ENCODE measurements at regions not wholly inside any gene's neighbourhood (a gene's known extent, or its start where the extent isn't known, plus 50 kb on each side); places are given as distances from the start of the nearest gene placed in this dataset.

DNA sequence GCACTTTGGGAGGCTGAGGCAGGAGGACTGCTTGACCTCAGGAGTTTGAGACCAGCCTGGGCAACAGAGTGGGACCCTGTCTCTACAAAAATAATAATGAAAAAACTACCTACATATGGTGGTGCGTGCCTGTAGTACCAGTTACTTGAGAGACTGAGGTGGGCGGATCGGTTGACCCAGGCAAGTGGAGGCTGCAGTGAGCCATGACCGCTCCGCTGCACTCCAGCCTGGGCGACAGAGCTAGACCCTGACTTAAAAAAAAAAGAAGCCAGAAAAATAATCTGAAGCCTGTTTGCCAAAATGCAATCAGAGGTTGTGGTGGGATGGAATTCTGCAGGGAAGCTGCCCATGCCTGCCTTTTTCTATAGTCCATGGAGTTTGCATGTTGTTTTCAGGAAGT lies 50.4 kb upstream of the GGTA1 start:
- no peaks in the 10 kb centered on the region for H3K9me3 ChIP-seq (ENCODE audit: control insufficient read depth in 1 of 2, low read length in 2 of 2)
- Mint-ChIP-seq H3K9me3 (peaks cover 0 to 2% (median 0%) of the 10 kb centered on the region in 8 donors), H3K27ac (no peak overlapping the region), H3K36me3 (no peaks in the 10 kb centered on the region), H3K4me3 (no peak overlapping the region), H3K27me3 (peaks cover 8 to 14% of the 10 kb centered on the region in 2 donors), H3K4me1 (peaks cover 0 to 9% (median 5%) of the 10 kb centered on the region in 4 donors)
- H3K4me1 ChIP-seq (ENCODE audit: insufficient read depth, low read length) = peaks cover 10% of the 10 kb centered on the region
- intact Hi-C loops (cut with micrococcal nuclease) = no loop called here
- DNase-seq = no peak
- ChIA-PET POLR2A (ENCODE audit: partially characterized antibody) (no interaction called here), CTCF (ENCODE audit: partially characterized antibody) (interaction anchor here (0.6 to 1.8 kb wide), 6 partner anchors 9 to 1263 kb away, joined by 3 to 7 read pairs (median 3); no protein-coding TSS in a partner anchor)
- no peak overlapping the region for H3K27ac ChIP-seq (ENCODE audit: low read depth, low read length)
- no peak overlapping the region for H3K4me3 ChIP-seq (ENCODE audit: low read length in 2 of 2)
- no peaks in the 10 kb centered on the region for H3K27me3 ChIP-seq (ENCODE audit: insufficient read depth, low read length)
- H3K36me3 ChIP-seq (ENCODE audit: insufficient read depth, low read length) = no peaks in the 10 kb centered on the region

GRCh38 chr9:121550569-121551512 lies 51.2 kb upstream of the GGTA1 start:
- Mint-ChIP-seq H3K9me3 (peaks cover 0 to 2% (median 0%) of the 10 kb centered on the region in 8 donors), H3K27ac (no peak overlapping the region), H3K4me1 (peaks cover 0 to 9% (median 5%) of the 10 kb centered on the region in 4 donors), H3K27me3 (peaks cover 6 to 14% of the 10 kb centered on the region in 2 donors), H3K36me3 (no peaks in the 10 kb centered on the region), H3K4me3 (peak overlapping the region in 4 of 8 donors; percentile 27 to 68 (median 42))
- Histone ChIP-seq H3K4me1 (ENCODE audit: insufficient read depth, low read length) (peaks cover 9% of the 10 kb centered on the region), H3K27me3 (ENCODE audit: insufficient read depth, low read length) (no peaks in the 10 kb centered on the region), H3K4me3 (ENCODE audit: low read length in 2 of 2) (no peak overlapping the region), H3K36me3 (ENCODE audit: insufficient read depth, low read length) (no peaks in the 10 kb centered on the region), H3K27ac (ENCODE audit: low read depth, low read length) (no peak overlapping the region), H3K9me3 (ENCODE audit: control insufficient read depth in 1 of 2, low read length in 2 of 2) (no peaks in the 10 kb centered on the region)
- CTCF ChIA-PET (ENCODE audit: partially characterized antibody) = interaction anchor here (0.6 to 1.8 kb wide), 5 partner anchors 9 to 1263 kb away, joined by 3 to 7 read pairs (median 3); no protein-coding TSS in a partner anchor
- POLR2A ChIA-PET (ENCODE audit: partially characterized antibody) = no interaction called here
- DNase-seq = peak; percentile 55 to 63 (median 59)
- intact Hi-C loops (cut with micrococcal nuclease) = no loop called here

GRCh38 chr9:121551985-121552753 lies 52.5 kb upstream of the GGTA1 start:
- no peaks in the 10 kb centered on the region for H3K9me3 ChIP-seq (ENCODE audit: control insufficient read depth in 1 of 2, low read length in 2 of 2)
- Mint-ChIP-seq H3K9me3 (peaks cover 0 to 2% (median 0%) of the 10 kb centered on the region in 8 donors), H3K36me3 (no peaks in the 10 kb centered on the region), H3K4me3 (no peak overlapping the region), H3K27ac (no peak overlapping the region), H3K27me3 (peaks cover 10 to 14% of the 10 kb centered on the region in 2 donors), H3K4me1 (peaks cover 0 to 9% (median 5%) of the 10 kb centered on the region in 4 donors)
- ChIA-PET POLR2A (ENCODE audit: partially characterized antibody) (no interaction called here), CTCF (ENCODE audit: partially characterized antibody) (no interaction called here)
- H3K36me3 ChIP-seq (ENCODE audit: insufficient read depth, low read length) = no peaks in the 10 kb centered on the region
- no peak overlapping the region for H3K27ac ChIP-seq (ENCODE audit: low read depth, low read length)
- peaks cover 6% of the 10 kb centered on the region for H3K4me1 ChIP-seq (ENCODE audit: insufficient read depth, low read length)
- no peak for DNase-seq
- no peaks in the 10 kb centered on the region for H3K27me3 ChIP-seq (ENCODE audit: insufficient read depth, low read length)
- intact Hi-C loops (cut with micrococcal nuclease) = no loop called here
- H3K4me3 ChIP-seq (ENCODE audit: low read length in 2 of 2) = no peak overlapping the region

DNA sequence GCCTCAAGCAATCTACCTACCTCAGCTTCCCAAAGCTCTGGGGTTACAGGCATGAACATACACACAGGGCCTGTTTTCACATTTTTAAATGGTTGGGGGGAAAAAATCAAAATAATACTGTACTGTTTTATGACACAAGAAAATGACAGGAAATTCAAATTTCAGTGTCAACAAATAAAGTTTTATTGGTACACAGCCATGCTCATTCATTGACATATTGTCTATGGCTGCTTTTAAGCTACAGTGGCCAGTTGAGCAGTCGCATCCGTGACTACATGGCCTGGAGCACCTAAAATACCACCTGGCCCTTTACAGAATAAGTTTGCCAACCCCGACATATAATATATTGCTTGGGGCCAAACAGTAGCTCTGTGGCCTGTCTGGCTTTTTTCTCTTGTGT lies 56.4 kb upstream of the GGTA1 start:
- no peak overlapping the region for H3K4me3 Mint-ChIP-seq
- H3K27me3 ChIP-seq (ENCODE audit: insufficient read depth, low read length) = peaks cover 5% of the 10 kb centered on the region
- H3K9me3 ChIP-seq (ENCODE audit: control insufficient read depth in 1 of 2, low read length in 2 of 2) = no peaks in the 10 kb centered on the region
- H3K27ac Mint-ChIP-seq = no peak overlapping the region
- intact Hi-C loops (cut with micrococcal nuclease) = no loop called here
- H3K36me3 ChIP-seq (ENCODE audit: insufficient read depth, low read length) = no peaks in the 10 kb centered on the region
- POLR2A ChIA-PET (ENCODE audit: partially characterized antibody) = no interaction called here
- CTCF ChIA-PET (ENCODE audit: partially characterized antibody) = interaction anchor here (2.4 kb wide), 1 partner anchor 10 kb away, joined by 13 read pairs; no protein-coding TSS in a partner anchor
- H3K4me3 ChIP-seq (ENCODE audit: low read length in 2 of 2) = no peak overlapping the region
- H3K27ac ChIP-seq (ENCODE audit: low read depth, low read length) = no peak overlapping the region
- H3K27me3 Mint-ChIP-seq = peaks cover 5 to 13% of the 10 kb centered on the region in 2 donors
- H3K9me3 Mint-ChIP-seq = peaks cover 0 to 2% (median 0%) of the 10 kb centered on the region in 8 donors
- H3K36me3 Mint-ChIP-seq = no peaks in the 10 kb centered on the region
- H3K4me1 ChIP-seq (ENCODE audit: insufficient read depth, low read length) = no peaks in the 10 kb centered on the region
- no peak for DNase-seq
- H3K4me1 Mint-ChIP-seq = peaks cover 0 to 4% (median under 1%) of the 10 kb centered on the region in 4 donors

DNA sequence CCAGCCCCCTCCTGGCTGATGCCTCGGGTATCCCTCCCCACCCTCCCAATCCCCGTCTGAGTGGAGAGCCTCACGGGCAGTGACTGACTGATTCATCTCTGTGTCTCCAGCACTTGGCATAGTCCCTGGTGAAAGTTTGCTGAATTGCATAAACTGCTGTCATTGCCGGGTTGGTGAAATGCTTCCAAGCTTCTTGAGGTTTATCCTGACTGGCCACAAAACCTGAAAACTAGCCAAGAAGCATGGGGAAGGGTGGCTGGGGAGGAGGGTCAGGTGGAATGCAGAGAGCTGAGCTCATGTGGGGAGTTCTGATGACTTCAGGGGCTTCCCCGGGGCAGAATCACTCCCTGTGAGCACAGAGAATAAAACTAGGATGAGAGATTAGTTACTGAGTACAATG lies 56.9 kb upstream of the GGTA1 start:
- H3K36me3 Mint-ChIP-seq = no peaks in the 10 kb centered on the region
- Histone ChIP-seq H3K27ac (ENCODE audit: low read depth, low read length) (no peak overlapping the region), H3K4me3 (ENCODE audit: low read length in 2 of 2) (no peak overlapping the region), H3K9me3 (ENCODE audit: control insufficient read depth in 1 of 2, low read length in 2 of 2) (no peaks in the 10 kb centered on the region), H3K27me3 (ENCODE audit: insufficient read depth, low read length) (peaks cover 5% of the 10 kb centered on the region), H3K4me1 (ENCODE audit: insufficient read depth, low read length) (no peaks in the 10 kb centered on the region), H3K36me3 (ENCODE audit: insufficient read depth, low read length) (no peaks in the 10 kb centered on the region)
- no peak overlapping the region for H3K4me3 Mint-ChIP-seq
- DNase-seq = no peak
- ChIA-PET POLR2A (ENCODE audit: partially characterized antibody) (no interaction called here), CTCF (ENCODE audit: partially characterized antibody) (interaction anchor here (1.3 to 2.4 kb wide), 2 partner anchors 9 to 10 kb away, joined by 3 to 13 read pairs; no protein-coding TSS in a partner anchor)
- H3K27ac Mint-ChIP-seq = no peak overlapping the region
- intact Hi-C loops (cut with micrococcal nuclease) = no loop called here
- peaks cover 0 to 2% (median 0%) of the 10 kb centered on the region in 8 donors for H3K9me3 Mint-ChIP-seq
- H3K27me3 Mint-ChIP-seq = peaks cover 4 to 9% of the 10 kb centered on the region in 2 donors
- H3K4me1 Mint-ChIP-seq = no peaks in the 10 kb centered on the region

DNA sequence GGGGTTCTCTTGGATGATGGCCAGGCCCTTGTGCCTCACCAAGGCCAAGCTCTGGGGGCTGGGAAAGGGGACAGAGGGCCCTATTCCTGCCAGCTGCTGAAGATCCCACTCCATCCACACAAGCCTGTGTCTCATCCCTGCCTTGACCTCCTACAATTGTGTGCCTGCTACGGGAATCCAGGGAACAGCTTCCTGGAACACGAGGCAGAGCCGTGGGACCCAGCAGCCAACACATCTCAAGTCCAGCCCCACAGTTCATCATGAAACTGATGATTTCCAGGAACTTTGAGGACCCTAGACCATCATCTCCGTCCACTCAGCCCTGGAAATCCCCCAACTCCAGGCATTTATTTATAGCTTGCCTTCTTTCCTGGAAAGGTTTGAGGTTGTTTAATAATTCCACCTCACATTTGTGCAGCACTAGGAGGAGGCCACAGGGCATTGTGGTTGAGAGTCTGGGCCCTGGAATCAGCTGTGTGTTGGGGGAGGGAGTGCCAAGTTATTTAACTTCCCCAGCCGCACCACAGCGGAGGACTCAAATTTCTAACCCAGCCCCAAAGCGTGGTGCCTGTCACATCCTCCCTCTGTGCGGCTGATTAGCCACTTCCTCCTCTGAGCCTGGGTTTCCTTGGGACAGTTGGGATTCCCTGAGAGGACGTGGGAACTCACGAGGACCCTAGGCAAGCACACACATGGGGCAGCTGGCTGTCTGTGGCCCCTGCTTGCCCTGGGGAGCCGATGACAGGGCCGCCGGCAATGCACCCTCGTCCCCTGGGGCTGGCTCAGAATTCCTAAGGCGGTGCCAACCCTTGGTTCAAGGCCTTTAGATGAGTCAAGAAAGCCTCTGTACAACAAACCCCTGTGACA lies 58.2 kb upstream of the GGTA1 start:
- Mint-ChIP-seq H3K36me3 (no peaks in the 10 kb centered on the region), H3K27ac (peak overlapping the region in 2 of 7 donors; percentile 19 to 36), H3K9me3 (no peaks in the 10 kb centered on the region), H3K4me1 (no peaks in the 10 kb centered on the region), H3K4me3 (no peak overlapping the region), H3K27me3 (peaks cover 4 to 7% of the 10 kb centered on the region in 2 donors)
- H3K27ac ChIP-seq (ENCODE audit: low read depth, low read length) = no peak overlapping the region
- CTCF ChIA-PET (ENCODE audit: partially characterized antibody) = interaction anchor here (1.2 to 1.3 kb wide), 2 partner anchors 10 to 12 kb away, joined by 3 to 6 read pairs; no protein-coding TSS in a partner anchor
- no peaks in the 10 kb centered on the region for H3K36me3 ChIP-seq (ENCODE audit: insufficient read depth, low read length)
- intact Hi-C loops (cut with micrococcal nuclease) = no loop called here
- no peak overlapping the region for H3K4me3 ChIP-seq (ENCODE audit: low read length in 2 of 2)
- H3K4me1 ChIP-seq (ENCODE audit: insufficient read depth, low read length) = no peaks in the 10 kb centered on the region
- no peaks in the 10 kb centered on the region for H3K9me3 ChIP-seq (ENCODE audit: control insufficient read depth in 1 of 2, low read length in 2 of 2)
- POLR2A ChIA-PET (ENCODE audit: partially characterized antibody) = no interaction called here
- no peak for DNase-seq
- H3K27me3 ChIP-seq (ENCODE audit: insufficient read depth, low read length) = peaks cover 5% of the 10 kb centered on the region
